Adrenal gland (tissue), 5 donors: ENCODE measurements at regions not wholly inside any gene's neighbourhood (a gene's known extent, or its start where the extent isn't known, plus 50 kb on each side); places are given as distances from the start of the nearest gene placed in this dataset.

Experiments used
- POLR2A ChIP-seq, 2 donors: fragments of 450-650 bp; IDR thresholded peaks; one replicate each; pipeline ENCODE4 v1.6.1; 2017; ENCODE audit warnings: antibody characterized with exemption in 2 of 2, mild to moderate bottlenecking in 2 of 2, moderate library complexity in 1 of 2
- TF ChIP-seq, protein P1 (sequence below), 6 experiments: fragments of 450-650 bp in 4 of 6; fragments of 200-600 bp in 2 of 6; sonication (generic) in 1 of 6; IDR thresholded peaks; 1 replicate in 5 of 6; 2 replicates in 1 of 6; pipeline versions ENCODE4 v1.5.1 to v1.8.0; 2016 to 2021; ENCODE audit warnings: antibody characterized with exemption in 6 of 6, mild to moderate bottlenecking in 2 of 6, moderate library complexity in 1 of 6
- donor health status: DM: no; HTN: no; CAD: no.

DNA sequence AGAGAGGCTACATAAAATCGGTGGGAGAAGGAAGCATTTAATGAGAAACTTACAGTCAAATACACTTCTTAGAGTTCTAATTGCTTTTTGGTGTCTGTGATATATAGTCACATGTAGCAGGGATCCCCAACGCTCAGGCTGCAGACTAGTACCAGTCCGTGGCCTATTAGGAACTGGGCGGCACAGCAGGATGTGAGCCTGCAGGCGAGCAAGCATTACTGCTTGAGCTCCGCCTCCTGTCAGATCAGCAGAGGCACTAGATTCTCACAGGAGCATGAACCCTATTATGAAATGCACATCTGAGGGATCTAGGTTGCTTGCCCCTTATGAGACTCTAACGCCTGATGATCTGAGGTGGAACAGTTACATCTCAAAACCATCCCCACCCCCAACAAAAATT lies 158.5 kb downstream of the TANC2 start:
- TF ChIP-seq POLR2A (IDR thresholded peaks at IDR 0.05), result no peak
- TF ChIP-seq, protein P1, sequence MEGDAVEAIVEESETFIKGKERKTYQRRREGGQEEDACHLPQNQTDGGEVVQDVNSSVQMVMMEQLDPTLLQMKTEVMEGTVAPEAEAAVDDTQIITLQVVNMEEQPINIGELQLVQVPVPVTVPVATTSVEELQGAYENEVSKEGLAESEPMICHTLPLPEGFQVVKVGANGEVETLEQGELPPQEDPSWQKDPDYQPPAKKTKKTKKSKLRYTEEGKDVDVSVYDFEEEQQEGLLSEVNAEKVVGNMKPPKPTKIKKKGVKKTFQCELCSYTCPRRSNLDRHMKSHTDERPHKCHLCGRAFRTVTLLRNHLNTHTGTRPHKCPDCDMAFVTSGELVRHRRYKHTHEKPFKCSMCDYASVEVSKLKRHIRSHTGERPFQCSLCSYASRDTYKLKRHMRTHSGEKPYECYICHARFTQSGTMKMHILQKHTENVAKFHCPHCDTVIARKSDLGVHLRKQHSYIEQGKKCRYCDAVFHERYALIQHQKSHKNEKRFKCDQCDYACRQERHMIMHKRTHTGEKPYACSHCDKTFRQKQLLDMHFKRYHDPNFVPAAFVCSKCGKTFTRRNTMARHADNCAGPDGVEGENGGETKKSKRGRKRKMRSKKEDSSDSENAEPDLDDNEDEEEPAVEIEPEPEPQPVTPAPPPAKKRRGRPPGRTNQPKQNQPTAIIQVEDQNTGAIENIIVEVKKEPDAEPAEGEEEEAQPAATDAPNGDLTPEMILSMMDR (IDR thresholded peaks at IDR 0.05), result no peak
